NAMALWA (cell line): ENCODE measurements at regions not wholly inside any gene's neighbourhood (a gene's known extent, or its start where the extent isn't known, plus 50 kb on each side); places are given as distances from the start of the nearest gene placed in this dataset.

Experiments used
- DNase-seq: peaks from one replicate; pipeline ENCODE4 v3.0.0-alpha.2; 2015; ENCODE audit warnings: low spot score

DNA sequence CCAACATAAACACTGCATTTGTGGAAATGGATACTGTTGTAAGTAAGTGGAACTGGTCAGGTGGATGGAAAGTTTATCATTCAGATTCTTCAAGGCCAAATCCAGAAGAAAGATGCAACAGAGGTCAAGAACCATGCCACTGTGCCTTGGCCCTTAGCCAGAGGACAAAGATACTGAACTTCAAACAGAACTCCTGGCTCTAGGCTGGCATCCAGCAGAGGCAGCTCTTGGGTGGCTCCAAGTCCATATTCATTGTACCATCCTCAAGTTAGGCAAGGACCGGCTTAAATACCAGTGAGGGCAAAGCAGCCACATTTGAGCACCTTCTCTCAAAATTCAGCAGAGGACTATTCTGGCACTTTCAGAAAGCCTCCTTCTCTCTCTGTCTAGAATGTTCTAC, 53.2 kb downstream of the DNAAF9 start:
- no peak for DNase-seq

DNA sequence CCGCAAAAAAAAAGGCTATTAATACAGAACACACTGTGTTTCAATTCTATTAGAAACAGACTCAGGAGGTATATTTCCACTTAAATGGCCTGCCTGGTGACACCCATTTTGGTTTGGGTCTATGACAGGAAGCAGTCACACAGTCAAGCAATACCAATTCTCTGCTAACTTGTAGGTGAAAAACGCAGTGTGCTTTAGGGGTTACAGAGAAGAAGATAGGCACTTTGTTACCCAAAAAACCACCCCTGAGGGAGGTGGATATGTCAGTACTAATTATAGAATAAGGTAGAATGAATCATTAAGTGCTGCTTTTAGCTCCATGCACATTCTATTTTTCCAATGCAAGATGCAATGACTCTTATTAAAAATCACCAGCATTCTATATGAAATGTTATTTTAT, 53.8 kb downstream of the DNAAF9 start:
- DNase-seq = no peak

DNA sequence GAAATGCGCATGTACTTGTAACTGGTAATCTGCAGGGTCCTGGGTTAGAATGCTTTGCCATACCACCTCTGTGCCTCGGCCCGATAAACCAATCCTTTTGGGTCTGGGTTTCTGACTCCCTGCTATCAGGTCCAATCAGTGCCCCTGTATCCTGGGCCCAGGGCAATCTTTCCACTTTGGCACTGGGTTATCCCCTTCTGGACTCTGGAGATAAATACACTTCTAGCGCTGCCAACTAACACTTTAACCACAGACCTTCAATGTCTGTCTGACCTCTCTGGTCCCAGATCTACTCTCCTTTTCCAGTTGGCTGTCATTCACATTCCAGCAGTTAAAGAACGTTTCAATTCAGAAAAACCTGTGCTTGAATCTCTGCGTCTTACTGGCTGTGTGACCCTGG, 55.3 kb downstream of the DNAAF9 start:
- DNase-seq = no peak

DNA sequence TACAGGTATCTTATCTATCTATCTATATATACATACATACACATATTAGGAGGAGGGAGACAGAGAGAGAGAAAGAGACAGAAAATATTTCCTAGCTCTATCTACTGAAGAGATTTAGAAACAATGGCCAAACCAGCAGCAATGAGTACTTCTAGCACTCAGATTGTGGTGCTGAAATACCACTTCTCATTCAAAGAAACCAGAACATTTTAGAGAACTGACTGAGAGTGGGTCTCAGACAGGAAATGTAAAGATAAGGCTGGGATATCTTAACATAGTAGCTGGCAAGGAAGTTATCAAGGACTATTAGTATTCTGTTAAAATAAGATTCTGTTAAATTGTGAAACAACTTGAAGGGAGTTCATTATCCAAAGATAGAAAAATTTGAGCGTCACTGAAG, 57.0 kb downstream of the DNAAF9 start:
- no peak for DNase-seq

DNA sequence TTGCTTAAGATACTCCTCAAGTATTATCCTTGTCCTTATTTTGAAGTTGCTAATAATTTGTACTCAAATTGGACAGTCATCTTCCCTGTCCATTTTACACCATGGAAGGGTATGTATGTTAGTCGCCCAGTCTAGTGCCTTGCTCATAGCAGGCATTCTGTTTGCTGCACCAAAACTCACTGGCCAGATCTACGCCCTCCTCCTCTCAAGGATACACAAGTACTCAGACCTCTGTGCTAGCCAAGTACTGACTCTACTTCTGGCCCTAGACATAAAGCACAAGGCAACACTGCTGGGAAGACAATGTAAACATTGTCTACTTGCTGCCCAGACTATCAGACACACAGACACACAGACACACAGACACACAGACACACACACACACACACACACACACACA, 57.7 kb downstream of the DNAAF9 start:
- no peak for DNase-seq

DNA sequence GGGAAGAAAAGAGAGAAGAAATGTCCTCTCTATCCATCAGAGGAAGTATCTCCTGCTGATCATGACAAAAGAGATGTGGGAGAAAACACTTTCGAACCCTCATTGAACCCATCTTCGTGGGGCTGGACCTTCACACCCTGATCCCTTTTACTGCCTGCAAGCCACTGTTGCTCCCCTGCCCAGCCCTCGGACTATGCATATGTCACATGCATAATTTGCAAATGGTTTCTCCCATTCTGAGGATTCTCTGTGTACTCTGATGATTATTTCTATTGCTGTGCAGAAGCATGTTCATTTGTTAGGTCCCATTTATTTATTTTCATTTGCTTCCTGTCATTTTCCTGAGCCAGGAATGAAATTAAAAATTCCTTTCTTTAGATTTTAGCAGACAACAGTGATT, 64.7 kb downstream of the DNAAF9 start:
- DNase-seq = no peak

DNA sequence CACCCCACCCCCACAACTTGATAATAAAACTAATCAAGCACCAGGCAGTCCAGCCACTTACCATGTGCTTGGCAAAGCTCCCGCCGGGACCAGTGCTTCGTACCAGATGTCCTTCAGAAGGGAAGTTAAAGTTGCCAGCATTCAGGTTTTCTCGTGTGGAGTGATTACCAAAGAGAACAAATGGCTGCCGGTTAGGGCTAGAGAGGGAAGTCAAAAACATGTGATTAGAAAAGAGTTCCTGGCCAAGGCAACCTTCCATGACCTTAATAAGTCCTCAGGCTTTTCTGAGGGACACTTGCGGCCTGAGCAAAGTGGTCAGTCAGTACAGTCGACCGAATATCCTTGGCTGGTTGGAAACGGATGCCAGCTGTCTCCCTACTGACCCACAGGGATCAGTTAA, 67.0 kb downstream of the DNAAF9 start:
- no peak for DNase-seq

DNA sequence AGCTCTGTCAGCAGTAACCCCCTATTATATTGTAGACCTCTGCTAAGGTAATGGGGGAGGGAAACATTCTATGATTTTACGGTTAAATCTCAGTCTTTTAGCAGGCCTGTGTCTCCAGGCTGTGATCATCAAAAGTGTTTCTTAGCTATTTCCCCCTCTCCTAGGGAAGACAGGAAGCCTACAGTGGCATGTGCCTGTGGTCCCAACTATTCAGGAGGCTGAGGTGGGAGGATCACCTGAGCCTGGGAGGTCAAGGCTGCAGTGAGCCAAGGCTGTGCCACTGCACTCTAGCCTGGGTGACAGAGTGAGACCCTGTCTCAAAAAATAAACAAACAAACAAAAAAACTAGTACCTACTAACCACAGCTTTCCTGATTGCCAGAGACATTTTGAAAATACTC, 67.9 kb downstream of the DNAAF9 start:
- no peak for DNase-seq

DNA sequence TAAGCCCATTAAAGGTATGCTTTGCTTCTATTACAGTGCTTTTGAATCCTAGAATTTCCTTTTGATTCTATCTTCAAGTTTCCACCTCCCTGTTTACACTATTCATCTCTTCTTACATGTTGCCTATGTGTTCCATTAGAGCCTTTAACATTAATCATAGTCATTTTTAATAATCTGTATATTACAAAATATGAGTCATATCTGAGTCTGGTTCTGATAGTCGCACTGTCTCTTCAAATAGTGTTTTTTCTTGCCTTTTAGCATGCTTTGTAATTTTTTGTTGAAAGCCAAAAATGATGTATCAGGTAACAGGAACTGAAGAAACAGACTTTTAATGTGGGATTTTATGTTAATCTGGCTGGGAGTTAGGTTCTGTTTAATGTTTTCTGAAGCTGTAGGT, 68.4 kb downstream of the DNAAF9 start:
- no peak for DNase-seq

DNA sequence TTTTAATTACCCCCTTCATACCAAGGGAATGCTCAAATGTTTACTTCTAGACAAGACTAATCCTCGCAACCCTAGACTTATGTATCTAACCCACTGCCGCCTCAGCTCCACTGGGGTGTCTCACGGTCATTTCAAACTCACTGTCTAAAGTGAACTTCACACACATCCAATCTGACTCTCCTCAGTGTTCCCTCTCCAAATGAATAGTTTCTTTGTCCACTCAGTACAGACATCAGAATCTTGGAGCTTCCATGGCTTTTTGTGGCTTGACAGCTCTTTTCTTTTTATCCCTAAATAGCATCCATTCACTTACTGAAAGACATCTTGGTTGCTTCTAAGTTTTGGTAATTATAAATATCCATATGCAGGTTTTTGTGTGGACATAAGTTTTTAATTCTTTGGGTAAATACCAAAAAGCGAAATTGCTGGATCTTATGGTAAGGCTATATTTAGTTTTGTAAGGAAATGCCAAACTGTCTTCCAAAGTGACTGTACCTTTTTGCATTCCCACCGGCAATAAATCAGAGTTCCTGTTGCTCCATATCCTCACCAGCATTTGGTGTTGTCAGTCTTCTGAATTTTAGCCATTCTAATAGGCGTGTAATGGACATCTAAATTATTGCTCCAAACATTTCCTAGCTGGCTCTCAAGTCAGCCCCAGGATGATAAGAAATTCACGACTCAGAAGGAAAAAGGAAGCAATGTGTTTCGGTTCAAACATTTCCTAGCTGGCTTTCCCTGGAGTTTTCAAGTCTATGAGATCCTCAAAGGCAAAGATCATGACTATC, 73.1 kb downstream of the DNAAF9 start:
- no peak for DNase-seq

DNA sequence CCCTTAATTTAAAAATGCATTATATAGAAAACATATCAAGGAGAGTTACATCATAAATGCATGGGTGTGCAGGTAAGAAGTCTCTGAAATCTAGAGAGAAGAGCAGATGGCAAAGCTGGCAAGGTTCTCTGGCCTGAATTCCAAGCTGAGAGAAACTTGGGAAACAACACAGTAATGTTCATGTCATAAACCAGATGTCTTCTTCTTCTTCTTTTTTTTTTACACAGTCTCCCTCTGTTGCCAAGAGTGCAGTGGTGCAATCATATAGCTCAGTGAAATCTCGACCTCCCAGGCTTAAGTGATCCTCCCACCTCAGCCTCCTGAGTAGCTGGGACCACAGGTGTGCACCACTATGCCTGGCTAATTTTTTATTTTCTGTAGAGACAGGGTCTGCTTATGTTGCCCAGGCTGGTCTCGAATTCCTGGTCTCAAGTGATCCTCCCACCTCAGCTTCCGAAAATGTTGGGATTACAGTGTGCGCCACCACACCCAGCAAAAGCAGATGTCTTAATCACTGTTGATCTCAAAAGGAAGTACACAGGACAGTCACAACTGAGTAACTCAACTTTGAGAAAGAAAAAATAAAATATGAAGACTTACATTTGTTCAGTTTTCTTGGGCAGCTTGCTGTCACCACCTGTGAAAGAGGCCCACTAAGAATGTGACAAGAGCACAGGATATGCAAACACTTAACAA, 77.3 kb downstream of the DNAAF9 start:
- DNase-seq = peak; percentile 29

DNA sequence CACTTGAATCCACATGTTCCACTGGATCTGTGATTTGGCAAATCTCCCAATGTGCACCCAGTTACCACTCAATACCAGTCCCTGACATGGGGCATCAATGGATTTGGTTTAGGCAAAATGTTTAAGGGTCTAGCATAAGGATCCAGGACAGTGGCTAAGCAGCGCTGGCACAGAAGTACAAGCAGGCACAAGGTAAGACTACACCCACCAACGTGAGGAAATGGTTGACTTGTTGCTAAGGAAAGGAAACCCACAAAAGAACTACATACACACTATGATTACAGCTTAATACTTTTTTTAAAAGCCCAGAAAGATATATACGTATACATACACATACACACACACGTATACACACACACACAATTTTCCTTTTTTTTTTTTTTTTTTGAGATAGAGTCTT, 79.0 kb downstream of the DNAAF9 start:
- no peak for DNase-seq

DNA sequence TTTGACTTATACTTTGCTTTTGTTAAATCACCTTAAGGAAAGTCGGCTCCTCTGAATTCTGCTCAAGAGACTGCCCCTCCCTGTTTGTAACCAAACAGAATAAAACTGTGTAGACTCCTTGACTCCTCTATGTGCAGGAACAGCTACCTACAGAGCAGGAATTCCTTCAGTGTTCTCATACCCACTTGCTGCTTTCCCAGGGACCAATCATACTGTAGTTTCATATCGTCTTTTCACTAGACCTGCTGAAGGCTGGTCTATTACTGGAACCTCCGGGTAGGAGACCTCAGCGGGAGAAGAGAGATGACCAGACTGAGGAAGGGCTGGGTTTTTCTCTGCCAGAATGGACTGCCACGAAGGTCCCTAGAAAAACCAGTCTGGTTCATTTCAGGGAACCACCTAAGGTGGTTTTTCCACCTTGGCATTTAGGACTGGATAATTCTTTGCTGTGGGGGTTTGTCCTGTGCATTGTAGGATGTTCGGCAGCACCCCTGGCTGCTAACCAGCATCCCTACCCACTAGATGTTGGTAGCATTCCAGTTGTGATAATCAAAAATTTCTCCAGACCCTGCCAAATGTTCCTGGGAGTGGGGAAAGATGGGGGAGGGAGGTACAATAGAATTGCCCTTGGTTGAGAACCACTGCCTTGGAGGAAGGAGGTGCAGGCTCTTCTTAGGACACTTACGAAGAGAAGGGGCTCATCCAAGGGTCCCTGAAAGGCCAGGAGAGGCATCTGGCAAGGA, 80.5 kb downstream of the DNAAF9 start:
- DNase-seq = no peak

DNA sequence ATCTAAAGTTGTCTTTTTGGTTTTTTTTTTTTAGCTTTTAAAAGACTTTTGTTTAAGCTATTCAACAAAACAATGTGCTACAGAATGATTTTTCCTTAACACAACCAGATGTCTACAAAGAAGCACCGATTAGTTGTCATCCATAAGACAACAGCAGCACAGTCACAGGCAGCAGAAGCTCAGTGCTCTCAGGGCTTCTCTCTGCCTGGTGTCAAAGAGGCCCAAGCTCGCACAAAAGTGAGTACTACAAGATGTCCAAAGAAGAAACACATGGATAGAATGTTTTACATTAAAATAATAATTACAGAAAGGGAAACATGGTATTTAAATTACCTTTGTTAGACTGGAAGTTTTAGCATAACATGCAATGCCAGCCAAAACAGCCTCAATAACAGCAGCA, 81.6 kb downstream of the DNAAF9 start:
- no peak for DNase-seq

DNA sequence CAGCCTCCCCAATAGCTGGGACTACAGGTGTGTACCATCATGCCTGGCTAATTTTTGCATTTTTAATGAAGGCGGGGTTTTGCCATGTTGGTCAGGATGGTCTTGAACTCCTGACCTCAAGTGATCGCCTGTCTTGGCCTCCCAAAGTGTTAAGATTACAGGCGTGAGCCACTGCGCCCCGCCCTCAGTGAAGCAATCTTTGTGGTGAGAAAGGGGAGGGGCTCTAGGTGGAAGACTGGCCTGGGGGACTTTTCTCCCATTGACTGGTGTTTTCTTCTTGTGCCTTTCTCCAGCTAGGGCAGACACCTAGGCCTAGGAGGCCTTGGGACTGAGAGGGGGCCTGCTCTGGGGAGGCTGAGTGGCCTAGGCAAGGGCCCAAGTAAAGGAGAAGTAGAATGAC, 84.1 kb downstream of the DNAAF9 start:
- DNase-seq = no peak

DNA sequence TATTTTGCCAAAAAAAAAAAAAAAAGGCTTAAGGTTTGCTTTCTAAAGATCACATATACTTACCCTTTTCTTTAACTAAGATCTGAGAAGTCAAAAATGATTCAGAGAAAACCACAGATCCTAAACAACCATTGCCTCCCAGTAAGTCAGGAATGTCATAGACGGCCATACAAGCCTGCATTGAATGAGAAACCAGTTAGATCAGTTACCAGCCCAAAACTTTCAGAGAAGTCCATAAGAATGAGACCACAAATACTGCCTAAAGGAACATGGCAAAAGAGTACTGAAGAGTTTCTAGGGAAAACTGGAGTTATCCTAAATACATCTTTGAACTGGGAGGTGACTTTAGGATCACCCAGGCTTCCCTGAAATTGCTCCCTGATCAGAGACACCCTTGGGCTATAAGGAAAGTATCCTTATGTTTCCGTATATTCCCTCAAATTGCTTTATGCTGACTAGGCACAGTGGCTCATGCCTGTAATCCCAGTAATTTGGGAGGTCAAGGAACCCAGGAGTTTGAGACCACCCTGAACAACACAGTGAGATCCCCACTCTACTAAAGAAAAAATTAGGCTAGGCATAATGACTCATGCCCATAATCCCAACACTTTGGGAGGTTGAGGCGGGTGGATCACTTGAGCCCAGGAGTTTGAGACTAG, 79.4 kb upstream of the SLC4A11 start:
- DNase-seq = no peak

DNA sequence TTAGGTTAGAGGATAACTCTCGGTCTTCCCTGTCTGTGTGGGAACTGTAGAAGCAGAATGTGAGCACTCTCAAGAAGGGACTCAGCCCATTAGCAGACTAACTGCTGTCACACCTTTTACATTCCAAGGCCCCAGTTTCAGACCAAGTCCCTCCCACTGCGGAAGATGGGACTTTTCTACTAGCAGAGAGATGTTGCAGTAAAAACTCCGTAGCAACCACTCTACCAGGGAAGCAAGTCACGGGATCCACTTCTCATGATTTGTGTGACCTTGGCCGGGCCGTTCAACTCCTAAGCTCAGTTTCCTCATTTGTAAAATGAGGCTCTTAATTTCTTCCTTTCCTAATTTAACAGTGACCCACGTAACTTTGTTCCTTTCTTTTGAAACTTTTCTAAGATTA, 77.1 kb upstream of the SLC4A11 start:
- DNase-seq = no peak

DNA sequence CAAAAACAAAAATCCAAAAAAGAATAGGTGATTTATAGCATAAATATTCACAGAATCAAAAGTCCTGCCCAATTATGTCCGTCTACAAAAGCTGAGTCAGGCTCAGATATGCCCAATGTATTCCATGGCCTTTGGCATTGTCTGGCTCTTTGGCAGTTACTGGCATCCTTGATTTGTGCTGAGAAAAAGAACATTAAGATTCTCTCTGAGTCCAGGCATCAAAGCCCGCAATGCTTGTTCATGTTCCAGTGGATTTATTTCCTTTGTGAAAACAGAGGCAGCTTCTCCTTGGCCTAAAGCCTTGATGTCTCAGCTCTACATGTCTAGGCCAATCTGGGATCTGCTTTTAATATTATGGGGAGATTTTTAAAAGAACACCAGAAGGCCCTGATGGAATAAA, 76.1 kb upstream of the SLC4A11 start:
- DNase-seq = no peak

DNA sequence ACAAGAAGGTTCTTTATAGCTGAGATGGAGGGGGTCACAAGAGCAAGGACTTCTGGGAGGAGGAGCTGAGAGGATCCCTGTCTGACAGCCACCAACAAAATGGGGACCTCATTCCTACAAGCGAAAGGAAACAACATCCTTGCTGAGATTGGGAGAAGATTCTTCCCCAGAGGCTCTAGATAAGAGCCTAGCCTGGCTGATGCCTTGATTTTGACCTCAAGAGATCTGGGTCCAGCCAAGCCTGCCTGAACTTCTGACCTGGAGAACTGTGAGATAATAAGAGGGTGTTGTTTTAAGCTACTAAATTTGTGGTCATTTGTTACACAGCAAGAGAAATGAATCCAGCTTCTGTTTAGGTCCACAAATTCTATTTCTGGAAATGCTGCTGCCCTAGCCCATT, 75.4 kb upstream of the SLC4A11 start:
- no peak for DNase-seq

DNA sequence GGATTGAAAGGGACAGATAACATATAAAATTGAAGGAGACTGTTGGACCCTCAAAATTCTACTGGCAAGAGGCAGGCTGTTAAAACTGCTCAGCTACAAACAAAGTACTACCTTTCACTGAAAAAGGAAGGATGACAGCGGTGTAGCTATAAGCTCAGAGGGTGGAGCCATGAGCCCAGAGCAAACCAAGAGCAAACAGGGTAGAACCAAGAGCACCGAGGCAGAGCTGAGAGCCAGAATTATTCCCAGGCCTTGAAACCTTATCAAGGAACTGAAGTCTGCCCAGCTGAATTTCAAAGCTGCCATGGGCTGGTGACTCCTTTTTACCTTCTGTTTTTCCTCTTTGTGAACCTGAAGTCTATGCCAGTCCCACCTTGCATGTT, 74.7 kb upstream of the SLC4A11 start:
- DNase-seq = no peak

DNA sequence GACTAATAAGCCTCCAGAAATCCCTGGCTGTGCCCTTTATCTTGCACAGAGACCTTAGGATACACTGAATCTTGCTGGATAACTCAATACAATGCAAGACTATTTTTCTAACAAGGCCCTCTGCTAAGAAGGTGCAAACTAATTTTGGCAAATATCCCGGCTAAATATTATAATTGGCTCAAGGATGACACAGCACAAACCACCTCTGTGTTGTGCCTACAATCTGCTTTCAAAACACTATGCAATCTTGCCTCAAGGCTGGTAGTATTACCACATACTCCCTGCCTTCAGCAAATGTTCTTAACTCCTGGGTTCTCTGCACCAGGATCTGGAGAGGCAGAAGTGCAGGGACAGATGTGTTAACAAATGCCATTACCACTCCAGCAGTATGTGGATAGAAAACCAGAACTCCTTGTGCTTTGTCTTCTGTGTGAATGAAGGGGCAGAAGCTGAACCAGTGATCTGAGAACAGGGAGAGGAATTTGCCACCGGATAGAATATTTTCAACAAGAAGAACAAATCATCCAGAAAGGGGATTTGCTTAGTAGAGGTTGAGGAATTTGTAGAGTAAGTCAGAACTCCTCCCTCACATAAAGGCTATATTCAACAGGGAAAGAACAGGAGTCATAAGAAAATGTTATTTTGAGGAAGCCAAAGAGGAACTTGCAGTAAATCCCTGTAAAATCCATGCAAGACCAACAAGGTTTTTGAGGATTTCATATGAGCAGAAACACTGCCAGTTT, 74.1 kb upstream of the SLC4A11 start:
- no peak for DNase-seq

DNA sequence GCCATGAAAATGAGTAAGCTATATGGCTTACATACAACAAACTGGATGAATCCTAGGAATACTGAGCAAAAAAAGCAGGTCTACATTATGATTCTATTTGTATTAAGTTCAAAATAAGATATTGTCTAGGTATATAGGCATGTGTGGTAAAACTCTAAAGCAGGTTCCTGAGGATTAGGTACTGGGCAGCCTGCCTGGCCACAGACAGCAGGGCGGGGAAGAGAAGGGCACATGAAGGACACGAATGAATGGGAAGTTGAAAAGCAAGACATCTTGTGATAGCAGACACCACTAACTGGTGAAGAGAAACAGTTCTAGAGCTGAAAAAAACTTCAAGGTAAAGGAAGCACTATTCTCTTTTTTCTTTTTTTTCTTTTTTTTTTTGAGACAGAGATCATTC, 72.6 kb upstream of the SLC4A11 start:
- DNase-seq = no peak
